DMS 273 (cell line): ENCODE measurements at regions not wholly inside any gene's neighbourhood (a gene's known extent, or its start where the extent isn't known, plus 50 kb on each side); places are given as distances from the start of the nearest gene placed in this dataset.
A peak's percentile ranks its signal among the peaks of the same experiment; 100 is the strongest.
"Not testable (repeated sequence)": the region's sequence is repeated elsewhere in the genome, so short reads cannot be mapped to it uniquely, and the experiment has no call there.

ENCODE experiments used
- DNase-seq: peaks from one replicate; lab custom pipeline; 2025; ENCODE audit not compliant: unreplicated experiment; lab: John Stamatoyannopoulos, UW

DNA sequence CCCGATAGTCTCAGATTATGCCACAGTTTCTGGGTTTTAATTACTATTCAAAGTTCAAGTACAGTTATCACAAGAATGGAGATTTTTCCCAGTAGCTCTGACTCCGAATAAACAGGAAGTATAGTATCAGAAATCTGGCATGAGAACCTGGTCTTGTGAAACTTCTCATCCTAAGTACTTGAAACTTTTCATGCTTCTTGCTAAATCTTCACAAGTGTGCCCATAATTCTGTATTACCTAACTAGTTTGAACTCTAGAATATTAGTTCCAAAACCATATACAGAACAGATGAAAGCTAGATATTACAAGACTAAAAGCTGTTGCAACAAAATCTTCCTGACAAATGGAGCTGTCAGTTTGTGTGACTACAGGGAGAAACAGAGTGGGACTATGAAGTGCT, 70.5 kb upstream of the CSNK1A1L start:
- DNase-seq, result no peak

- DNase-seq, result no peak
Observed at GRCh38 chr13:37173214-37173613, 67.8 kb upstream of the CSNK1A1L start.

DNA sequence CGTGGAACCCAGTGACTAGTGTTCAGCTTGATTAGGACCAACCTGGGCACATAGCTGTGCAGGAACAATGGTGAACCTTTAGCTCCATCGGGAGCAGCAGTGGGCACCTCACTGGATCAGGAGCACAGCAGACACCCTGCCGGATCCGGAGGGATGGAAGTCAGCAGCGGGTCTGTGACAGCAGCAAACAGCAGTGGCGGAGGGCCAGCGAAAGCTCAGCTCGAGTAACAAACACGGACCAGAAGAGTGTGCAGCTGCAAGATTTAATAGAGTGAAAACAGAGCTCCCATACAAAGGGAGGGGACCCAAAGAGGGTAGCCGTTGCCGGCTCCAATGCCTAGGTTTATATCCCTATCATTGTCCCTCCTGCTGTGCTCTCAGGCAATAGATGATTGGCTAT, 66.8 kb upstream of the CSNK1A1L start:
- DNase-seq, result not testable (repeated sequence)

GRCh38 chr13:37168926-37169325, 63.5 kb upstream of the CSNK1A1L start:
- DNase-seq, result peak; percentile 85

DNA sequence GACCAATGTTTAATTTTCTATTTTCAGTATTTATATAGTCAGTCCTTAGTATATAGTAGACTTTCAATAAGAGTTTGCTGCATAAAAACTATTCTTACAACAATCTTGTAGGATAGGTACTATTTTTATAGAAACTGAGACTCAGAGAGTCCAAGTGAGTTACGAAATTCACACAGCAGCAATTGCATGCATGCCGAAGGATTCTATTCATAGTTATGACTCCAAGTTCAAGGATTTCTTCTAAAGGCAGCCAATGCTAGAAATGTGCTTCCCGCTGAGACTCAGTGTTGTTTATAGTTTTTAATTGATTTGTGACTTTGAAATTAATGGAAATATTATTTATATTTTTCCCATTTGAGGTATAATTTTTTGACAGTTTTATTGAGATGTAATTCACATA, 62.7 kb upstream of the CSNK1A1L start:
- DNase-seq, result no peak

- no peak for DNase-seq
Observed at GRCh38 chr13:37164635-37165034, 59.2 kb upstream of the CSNK1A1L start.

DNA sequence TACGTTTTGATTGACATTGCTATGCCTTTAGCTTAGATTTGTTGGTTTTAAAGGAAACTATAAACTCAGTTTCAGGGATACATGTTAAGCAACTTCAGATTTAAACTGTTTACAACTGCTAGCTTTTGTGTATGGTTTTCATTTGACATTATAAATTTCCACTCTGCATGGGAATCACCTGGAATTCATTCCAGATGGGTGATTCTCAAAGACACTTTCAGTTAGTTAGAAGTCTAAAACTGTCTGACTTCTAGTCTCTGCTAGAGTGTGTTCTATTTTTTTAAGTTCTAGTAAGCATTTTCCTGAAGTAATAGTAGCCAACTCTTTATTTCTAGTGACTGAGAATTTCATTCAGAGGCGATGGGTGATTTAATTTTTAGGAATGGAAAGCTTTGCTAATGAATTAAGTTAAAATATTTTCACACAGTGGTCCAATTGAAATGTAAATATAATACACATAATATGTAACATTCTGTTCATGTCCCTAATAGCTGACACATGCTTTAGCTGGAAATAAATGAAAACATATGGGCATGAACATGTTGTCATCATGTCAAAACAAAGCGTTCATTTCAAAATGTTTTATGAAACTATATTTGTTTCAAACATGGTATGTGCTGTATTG, 58.3 kb upstream of the CSNK1A1L start:
- DNase-seq, result no peak

GRCh38 chr13:37158481-37158880, 53.0 kb upstream of the CSNK1A1L start:
- DNase-seq, result no peak

DNA sequence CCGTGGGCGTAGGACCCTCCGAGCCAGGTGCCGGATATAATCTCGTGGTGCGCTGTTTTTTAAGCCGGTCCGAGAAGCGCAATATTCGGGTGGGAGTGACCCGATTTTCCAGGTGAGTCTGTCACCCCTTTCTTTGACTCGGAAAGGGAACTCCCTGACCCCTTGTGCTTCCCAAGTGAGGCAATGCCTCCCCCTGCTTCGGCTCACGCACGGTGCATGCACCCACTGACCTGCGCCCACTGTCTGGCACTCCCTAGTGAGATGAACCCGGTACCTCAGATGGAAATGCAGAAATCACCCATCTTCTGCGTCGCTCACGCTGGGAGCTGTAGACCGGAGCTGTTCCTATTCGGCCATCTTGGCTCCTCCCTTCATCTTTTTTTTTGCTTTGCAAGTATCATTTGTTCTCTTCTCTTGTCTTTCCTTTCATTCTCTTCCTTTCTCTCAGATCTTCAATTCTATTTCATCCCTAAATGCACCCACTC, 50.2 kb upstream of the CSNK1A1L start:
- not testable (repeated sequence) for DNase-seq
